ENCODE measurements at regions not wholly inside any gene's neighbourhood (a gene's known extent, or its start where the extent isn't known, plus 50 kb on each side); places are given as distances from the start of the nearest gene placed in this dataset.

- no peak for DNase-seq (ENCODE audit: low read depth in 1 of 2, low spot score in 1 of 2)
- no peak overlapping the region for H3K4me2 ChIP-seq
- POLR2A ChIA-PET, result no interaction called here
- 9% methylated on average over 4 of the region's 4 CpGs for WGBS (ENCODE audit: missing lambda C conversion rate)
- CTCF ChIA-PET, result no interaction called here
- ATAC-seq, result no peak
- no peak for FAIRE-seq
- no peaks in the 10 kb centered on the region for H3K4me1 ChIP-seq
- no peak overlapping the region for H3K4me3 ChIP-seq
- no peak overlapping the region for H3K27ac ChIP-seq
- no peaks in the 10 kb centered on the region for H3K9me3 ChIP-seq
- TF ChIP-seq NFE2L2 (conservative IDR thresholded peaks at IDR 0.05; ENCODE audit: low read length) (peak; percentile 62), BCL3 (IDR thresholded peaks at IDR 0.05) (no peak), PBX3 (IDR thresholded peaks at IDR 0.05) (no peak)
These were observed 298.3 kb downstream of the HS3ST1 start for GRCh38 chr4:11130195-11130970.

- no peak for TF ChIP-seq HOXA7 (CRISPR knock-in tag; IDR thresholded peaks at IDR 0.05)
- DNase-seq (ENCODE audit: low read depth in 1 of 2, low spot score in 1 of 2) (no peak), ATAC-seq (no peak), FAIRE-seq (no peak)
- Histone ChIP-seq H3K4me3 (no peak overlapping the region), H3K27ac (no peak overlapping the region), H3K4me2 (no peak overlapping the region), H3K9me3 (no peaks in the 10 kb centered on the region), H3K4me1 (no peaks in the 10 kb centered on the region)
- ChIA-PET CTCF (no interaction called here), POLR2A (no interaction called here)
- WGBS (ENCODE audit: missing lambda C conversion rate), result 0% methylated on average over 2 of the region's 2 CpGs
These were observed 308.3 kb downstream of the HS3ST1 start for GRCh38 chr4:11120435-11120834.

- no peak for DNase-seq (ENCODE audit: low read depth in 1 of 2, low spot score in 1 of 2)
- ChIA-PET POLR2A (no interaction called here), CTCF (no interaction called here)
- no peak for FAIRE-seq
- H3K4me2 ChIP-seq, result no peak overlapping the region
- WGBS (ENCODE audit: missing lambda C conversion rate), result 0% methylated on average over 1 of the region's 1 CpG
- H3K4me3 ChIP-seq, result no peak overlapping the region
- H3K27ac ChIP-seq, result no peak overlapping the region
- ATAC-seq, result no peak
- H3K4me1 ChIP-seq, result no peaks in the 10 kb centered on the region
- TF ChIP-seq CBX2 (IDR thresholded peaks at IDR 0.05; ENCODE audit: borderline replicate concordance, low read depth) (no peak), FOSB (CRISPR knock-in tag; IDR thresholded peaks at IDR 0.05) (no peak), RAD21 (conservative IDR thresholded peaks at IDR 0.05 in 1 of 2, IDR thresholded peaks at IDR 0.05 in 1 of 2) (no peak), HDAC2 (IDR thresholded peaks at IDR 0.05) (no peak), ESRRA (IDR thresholded peaks at IDR 0.05; ENCODE audit: borderline replicate concordance, low read length) (no peak), ZFP36 (IDR thresholded peaks at IDR 0.05; ENCODE audit: borderline replicate concordance, partially characterized antibody) (no peak), FOXS1 (CRISPR knock-in tag; IDR thresholded peaks at IDR 0.05) (no peak), ZC3H11A (IDR thresholded peaks at IDR 0.05) (no peak), TFCP2L1 (CRISPR knock-in tag; IDR thresholded peaks at IDR 0.05) (no peak), MAFK (IDR thresholded peaks at IDR 0.05; ENCODE audit: partially characterized antibody) (no peak), ZNF302 (CRISPR knock-in tag; IDR thresholded peaks at IDR 0.05) (no peak)
- no peaks in the 10 kb centered on the region for H3K9me3 ChIP-seq
These were observed 309.2 kb downstream of the HS3ST1 start for GRCh38 chr4:11119474-11119873.

GRCh38 chr4:11118513-11118912 is 310.2 kb downstream of the HS3ST1 start:
- H3K4me2 ChIP-seq, result no peak overlapping the region
- DNase-seq (ENCODE audit: low read depth in 1 of 2, low spot score in 1 of 2) (no peak), ATAC-seq (no peak), FAIRE-seq (no peak)
- H3K4me3 ChIP-seq, result no peak overlapping the region
- no peak overlapping the region for H3K27ac ChIP-seq
- WGBS (ENCODE audit: missing lambda C conversion rate), result 0% methylated on average over 2 of the region's 2 CpGs
- ChIA-PET CTCF (no interaction called here), POLR2A (no interaction called here)
- TF ChIP-seq EHMT2 (IDR thresholded peaks at IDR 0.05; ENCODE audit: low read depth) (no peak), FOSL2 (IDR thresholded peaks at IDR 0.05) (no peak), FOSL2 (CRISPR knock-in tag; IDR thresholded peaks at IDR 0.05) (no peak), NPAS2 (CRISPR knock-in tag; IDR thresholded peaks at IDR 0.05; ENCODE audit: borderline replicate concordance) (no peak), POLR2A (IDR thresholded peaks at IDR 0.05; ENCODE audit: low read length) (no peak), USF2 (IDR thresholded peaks at IDR 0.05) (no peak), CBX8 (IDR thresholded peaks at IDR 0.05) (no peak), FOSB (CRISPR knock-in tag; IDR thresholded peaks at IDR 0.05) (no peak), BHLHE40 (IDR thresholded peaks at IDR 0.05; ENCODE audit: low read depth, low read length) (no peak), MAX (IDR thresholded peaks at IDR 0.05) (no peak), FOXS1 (CRISPR knock-in tag; IDR thresholded peaks at IDR 0.05) (no peak), RNF2 (IDR thresholded peaks at IDR 0.05; ENCODE audit: borderline replicate concordance, low read depth) (no peak), EHF (CRISPR knock-in tag; IDR thresholded peaks at IDR 0.05) (no peak), EP300 (IDR thresholded peaks at IDR 0.05) (no peak), KDM1A (IDR thresholded peaks at IDR 0.05; ENCODE audit: low read depth) (no peak), JUNB (IDR thresholded peaks at IDR 0.05) (no peak)
- no peaks in the 10 kb centered on the region for H3K4me1 ChIP-seq
- no peaks in the 10 kb centered on the region for H3K9me3 ChIP-seq

All from A549 (cell line).